HCT116 (cell line): ENCODE measurements at regions not wholly inside any gene's neighbourhood (a gene's known extent, or its start where the extent isn't known, plus 50 kb on each side); places are given as distances from the start of the nearest gene placed in this dataset.

Experiments
- ATAC-seq: fragments of 200-7000 bp; cut with Tn5 transposase; 2 replicates; pipeline ENCODE4 v1.9.1; 2020; ENCODE audit warnings: mild to moderate bottlenecking, moderate library complexity
- BruUV-seq: library from RNA; stranded (reverse); fragments of 400-500 nt; replicated peaks from 2 replicates; lab custom pipeline; 2021; lab: Mats Ljungman, UMichigan
- CTCF ChIA-PET: fragments of 300-600 bp; sonication (Branson Sonifier 250); formaldehyde crosslinking; loops from one replicate; lab custom pipeline; 2021; ENCODE audit warnings: antibody characterized with exemption; lab: Charles Lee
- POLR2A ChIA-PET: fragments of 300-600, 350-600 bp; sonication (Branson Sonifier 250); formaldehyde crosslinking; loops from one replicate; lab custom pipeline; 2021; ENCODE audit warnings: antibody characterized with exemption; lab: Charles Lee
- RAD21 ChIA-PET, 2 experiments: fragments of 300-600 bp; sonication (Branson Sonifier 250); formaldehyde crosslinking; loops; one replicate each; lab custom pipeline; 2023; ENCODE audit warnings: low total read pairs in 2 of 2; ENCODE audit not compliant: uncharacterized antibody in 2 of 2, unreplicated experiment in 2 of 2, low non-redundant PET in 1 of 2; lab: Charles Lee
- DNase-seq: peaks from one replicate; pipeline ENCODE4 v3.0.0-alpha.2; 2010; ENCODE audit warnings: low read depth, low spot score
- H2AFZ ChIP-seq: fragments of 200-600 bp; shearing (Covaris generic), sonication (generic); 2 replicates; pipeline ENCODE4 v1.6.1; 2017; ENCODE audit warnings: low read depth, mixed run types, mixed read lengths, antibody characterized with exemption, low read length; ENCODE audit not compliant: poor library complexity, severe bottlenecking
- H3K27ac ChIP-seq: 2 replicates; pipeline ENCODE4 v1.5.1; 2012; ENCODE audit warnings: low read depth, low read length
- H3K27me3 ChIP-seq: fragments of 200-600 bp; sonication (generic); 2 replicates; pipeline ENCODE4 v1.6.1; 2016; ENCODE audit warnings: mixed run types, low read length, mixed read lengths; ENCODE audit not compliant: insufficient read depth
- H3K36me3 ChIP-seq, 2 experiments: fragments of 200-500 bp in 1 of 2; fragments of 200-600 bp in 1 of 2; sonication (Bioruptor generic) in 1 of 2; sonication (generic) in 1 of 2; 2 replicates each; pipeline versions ENCODE4 v1.5.1 to v1.6.1; 2014 to 2016; ENCODE audit warnings: low read length in 2 of 2, inconsistent platforms in 1 of 2, mixed read lengths in 1 of 2, mixed run types in 1 of 2; ENCODE audit not compliant: insufficient read depth in 2 of 2, control insufficient read depth in 1 of 2
- H3K4me1 ChIP-seq, 2 experiments: fragments of 200-600 bp in 1 of 2; sonication (generic) in 1 of 2; 2 replicates each; pipeline versions ENCODE4 v1.5.1 to v1.6.1; 2012 to 2017; ENCODE audit warnings: low read length in 2 of 2, inconsistent platforms in 1 of 2, mild to moderate bottlenecking in 1 of 2, mixed read lengths in 1 of 2, mixed run types in 1 of 2, moderate library complexity in 1 of 2; ENCODE audit not compliant: insufficient read depth in 2 of 2, control insufficient read depth in 1 of 2
- H3K4me2 ChIP-seq: fragments of 200-600 bp; sonication (generic); 2 replicates; pipeline ENCODE4 v1.6.1; 2017; ENCODE audit warnings: mixed run types, low read length, mixed read lengths
- H3K4me3 ChIP-seq, 2 experiments: fragments of 200-600 bp in 1 of 2; sonication (generic) in 1 of 2; replicated peaks in 1 of 2; 2 replicates each; pipeline ENCODE4 v1.5.1; 2011 to 2016; ENCODE audit warnings: low read length in 2 of 2, control low read depth in 1 of 2, low read depth in 1 of 2, mild to moderate bottlenecking in 1 of 2, mixed read lengths in 1 of 2, mixed run types in 1 of 2
- H3K79me2 ChIP-seq: fragments of 200-600 bp; sonication (generic); 2 replicates; pipeline ENCODE4 v1.6.1; 2017; ENCODE audit warnings: mild to moderate bottlenecking, mixed run types, low read length, moderate library complexity, mixed read lengths; ENCODE audit not compliant: insufficient read depth
- H3K9ac ChIP-seq: fragments of 200-600 bp; sonication (generic); 2 replicates; pipeline ENCODE4 v1.6.1; 2016; ENCODE audit warnings: low read length, mixed read lengths
- H3K9me2 ChIP-seq: fragments of 200-600 bp; sonication (generic), shearing (Covaris generic); 2 replicates; pipeline ENCODE4 v1.6.1; 2017; ENCODE audit warnings: mixed run types, mild to moderate bottlenecking, moderate library complexity; ENCODE audit not compliant: insufficient read depth
- H3K9me3 ChIP-seq, 2 experiments: fragments of 200-500 bp in 1 of 2; fragments of 200-600 bp in 1 of 2; sonication (Bioruptor generic) in 1 of 2; sonication (generic) in 1 of 2; 2 replicates each; pipeline ENCODE4 v1.6.1; 2014 to 2017; ENCODE audit warnings: low read length in 2 of 2, mixed read lengths in 2 of 2, inconsistent platforms in 1 of 2, low read depth in 1 of 2, mild to moderate bottlenecking in 1 of 2, mixed run types in 1 of 2, moderate library complexity in 1 of 2; ENCODE audit not compliant: control insufficient read depth in 1 of 2, insufficient read depth in 1 of 2
- H4K20me1 ChIP-seq: fragments of 200-600 bp; sonication (generic), shearing (Covaris generic); 2 replicates; pipeline ENCODE4 v1.6.1; 2017; ENCODE audit warnings: mixed run types, mild to moderate bottlenecking, moderate library complexity; ENCODE audit not compliant: insufficient read depth
- CBX3 ChIP-seq: IDR thresholded peaks from 2 replicates; pipeline ENCODE4 v1.6.1; 2012; ENCODE audit warnings: low read depth
- CEBPB ChIP-seq: IDR thresholded peaks from 2 replicates; pipeline ENCODE4 v1.6.1; 2012; ENCODE audit warnings: low read depth
- CTCF ChIP-seq, 3 experiments: fragments of 200-600 bp in 1 of 3; sonication (generic) in 1 of 3; IDR thresholded peaks in 2 of 3; conservative IDR thresholded peaks in 1 of 3; 2 replicates each; pipeline ENCODE4 v1.5.1; 2012 to 2017; ENCODE audit warnings: low read depth in 2 of 3, low read length in 2 of 3, antibody characterized with exemption in 1 of 3, borderline replicate concordance in 1 of 3, control low read depth in 1 of 3, mild to moderate bottlenecking in 1 of 3, mixed read lengths in 1 of 3, mixed run types in 1 of 3, moderate library complexity in 1 of 3; ENCODE audit not compliant: insufficient read depth in 1 of 3
- EGR1 ChIP-seq: IDR thresholded peaks from 2 replicates; pipeline ENCODE4 v1.6.1; 2012; ENCODE audit warnings: low read depth
- FOSL1 ChIP-seq: IDR thresholded peaks from 2 replicates; pipeline ENCODE4 v1.6.1; 2012; ENCODE audit warnings: low read depth
- JUND ChIP-seq: IDR thresholded peaks from 2 replicates; pipeline ENCODE4 v1.6.1; 2012
- MAX ChIP-seq: IDR thresholded peaks from 2 replicates; pipeline ENCODE4 v1.6.1; 2012
- POLR2A ChIP-seq: IDR thresholded peaks from 2 replicates; pipeline ENCODE4 v1.7.0; 2011; ENCODE audit warnings: borderline replicate concordance; ENCODE audit not compliant: insufficient read depth, insufficient read length; ENCODE audit errors: extremely low read depth
- POLR2AphosphoS5 ChIP-seq: IDR thresholded peaks from 2 replicates; pipeline ENCODE4 v1.6.1; 2011; ENCODE audit warnings: mild to moderate bottlenecking, low read depth, low read length, moderate library complexity
- SP1 ChIP-seq: IDR thresholded peaks from 2 replicates; pipeline ENCODE4 v1.6.1; 2012; ENCODE audit warnings: low read depth
- TCF7L2 ChIP-seq: IDR thresholded peaks from 2 replicates; pipeline ENCODE4 v1.7.0; 2011; ENCODE audit warnings: borderline replicate concordance, inconsistent platforms; ENCODE audit not compliant: insufficient read depth, insufficient read length; ENCODE audit errors: extremely low read depth
- YY1 ChIP-seq: IDR thresholded peaks from 2 replicates; pipeline ENCODE4 v1.6.1; 2011; ENCODE audit warnings: low read length, low read depth, moderate library complexity, mild to moderate bottlenecking; ENCODE audit not compliant: insufficient replicate concordance; ENCODE audit errors: extremely low read depth
- ZBTB33 ChIP-seq: IDR thresholded peaks from 2 replicates; pipeline ENCODE4 v1.6.1; 2011; ENCODE audit warnings: mild to moderate bottlenecking, low read length, moderate library complexity; ENCODE audit not compliant: insufficient replicate concordance; ENCODE audit errors: extremely low read depth
- intact Hi-C: fragments of 100-400 bp; cut with micrococcal nuclease; formaldehyde crosslinking; loops from 2 replicates; pipeline ENCODE4 v1.10.0; 2022
- TF ChIP-seq, protein P1 (sequence below): IDR thresholded peaks from 2 replicates; pipeline ENCODE4 v1.6.1; 2012; ENCODE audit warnings: low read depth

GRCh38 chr3:80677796-80678195 lies 910.0 kb upstream of the ROBO1 start:
- TF ChIP-seq ZBTB33 (no peak), POLR2AphosphoS5 (no peak), CTCF (IDR thresholded peaks at IDR 0.05 in 2 of 3, conservative IDR thresholded peaks at IDR 0.05 in 1 of 3; ENCODE audit: borderline replicate concordance in 1 of 3, insufficient read depth in 1 of 3, low read depth in 2 of 3, low read length in 2 of 3) (no peak), FOSL1 (no peak)
- H3K79me2 ChIP-seq, result no peaks in the 10 kb centered on the region
- ChIA-PET CTCF (no interaction called here), RAD21 (no interaction called here), POLR2A (no interaction called here)
- no peak overlapping the region for H3K27ac ChIP-seq
- intact Hi-C loops, result no loop called here
- H4K20me1 ChIP-seq, result no peaks in the 10 kb centered on the region
- H3K9ac ChIP-seq, result no peak overlapping the region
- peaks cover 9 to 18% of the 10 kb centered on the region in 2 experiments; a peak in 2 of 4 replicates for H3K9me3 ChIP-seq
- H3K4me2 ChIP-seq, result no peak overlapping the region
- H3K27me3 ChIP-seq, result no peaks in the 10 kb centered on the region
- no peak for ATAC-seq
- no peak for DNase-seq
- H3K4me3 ChIP-seq, result no peak overlapping the region
- no TSS peak for BruUV-seq
- no peaks in the 10 kb centered on the region for H3K4me1 ChIP-seq
- no peaks in the 10 kb centered on the region for H3K36me3 ChIP-seq
- H3K9me2 ChIP-seq, result no peaks in the 10 kb centered on the region
- H2AFZ ChIP-seq, result no peak overlapping the region

DNA sequence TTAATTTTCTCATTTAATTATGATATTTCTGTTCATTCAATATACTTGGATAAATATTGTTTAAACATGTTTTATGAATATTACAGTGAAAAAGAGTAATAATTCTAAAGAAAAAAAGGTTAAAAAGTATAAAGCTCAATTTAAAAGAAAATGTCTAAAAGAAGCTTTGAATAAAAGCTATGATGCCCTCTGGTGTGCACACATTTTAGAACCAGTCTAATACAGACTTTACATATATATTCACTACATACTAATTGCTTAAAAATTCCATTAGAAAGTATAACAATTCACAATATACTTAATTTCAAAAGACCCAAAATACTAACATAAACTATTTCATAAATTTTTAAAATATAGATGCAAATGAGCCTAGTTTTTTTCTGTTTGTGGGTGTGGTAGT lies 909.1 kb upstream of the ROBO1 start:
- Histone ChIP-seq H3K9me3 (peaks cover 9 to 18% of the 10 kb centered on the region in 2 experiments; a peak in 2 of 4 replicates), H3K27me3 (no peaks in the 10 kb centered on the region), H3K27ac (no peak overlapping the region), H3K4me1 (no peaks in the 10 kb centered on the region), H2AFZ (no peak overlapping the region), H3K9ac (no peak overlapping the region), H3K36me3 (no peaks in the 10 kb centered on the region), H3K9me2 (no peaks in the 10 kb centered on the region), H3K4me2 (no peak overlapping the region), H3K4me3 (no peak overlapping the region), H4K20me1 (no peaks in the 10 kb centered on the region), H3K79me2 (no peaks in the 10 kb centered on the region)
- RAD21 ChIA-PET, result no interaction called here
- BruUV-seq, result no TSS peak
- intact Hi-C loops, result no loop called here
- CTCF ChIA-PET, result no interaction called here
- POLR2A ChIA-PET, result no interaction called here
- ATAC-seq, result no peak
- DNase-seq, result no peak
- TF ChIP-seq, protein P1, sequence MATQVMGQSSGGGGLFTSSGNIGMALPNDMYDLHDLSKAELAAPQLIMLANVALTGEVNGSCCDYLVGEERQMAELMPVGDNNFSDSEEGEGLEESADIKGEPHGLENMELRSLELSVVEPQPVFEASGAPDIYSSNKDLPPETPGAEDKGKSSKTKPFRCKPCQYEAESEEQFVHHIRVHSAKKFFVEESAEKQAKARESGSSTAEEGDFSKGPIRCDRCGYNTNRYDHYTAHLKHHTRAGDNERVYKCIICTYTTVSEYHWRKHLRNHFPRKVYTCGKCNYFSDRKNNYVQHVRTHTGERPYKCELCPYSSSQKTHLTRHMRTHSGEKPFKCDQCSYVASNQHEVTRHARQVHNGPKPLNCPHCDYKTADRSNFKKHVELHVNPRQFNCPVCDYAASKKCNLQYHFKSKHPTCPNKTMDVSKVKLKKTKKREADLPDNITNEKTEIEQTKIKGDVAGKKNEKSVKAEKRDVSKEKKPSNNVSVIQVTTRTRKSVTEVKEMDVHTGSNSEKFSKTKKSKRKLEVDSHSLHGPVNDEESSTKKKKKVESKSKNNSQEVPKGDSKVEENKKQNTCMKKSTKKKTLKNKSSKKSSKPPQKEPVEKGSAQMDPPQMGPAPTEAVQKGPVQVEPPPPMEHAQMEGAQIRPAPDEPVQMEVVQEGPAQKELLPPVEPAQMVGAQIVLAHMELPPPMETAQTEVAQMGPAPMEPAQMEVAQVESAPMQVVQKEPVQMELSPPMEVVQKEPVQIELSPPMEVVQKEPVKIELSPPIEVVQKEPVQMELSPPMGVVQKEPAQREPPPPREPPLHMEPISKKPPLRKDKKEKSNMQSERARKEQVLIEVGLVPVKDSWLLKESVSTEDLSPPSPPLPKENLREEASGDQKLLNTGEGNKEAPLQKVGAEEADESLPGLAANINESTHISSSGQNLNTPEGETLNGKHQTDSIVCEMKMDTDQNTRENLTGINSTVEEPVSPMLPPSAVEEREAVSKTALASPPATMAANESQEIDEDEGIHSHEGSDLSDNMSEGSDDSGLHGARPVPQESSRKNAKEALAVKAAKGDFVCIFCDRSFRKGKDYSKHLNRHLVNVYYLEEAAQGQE, result no peak
- TF ChIP-seq JUND, result no peak
- no peak for TF ChIP-seq SP1
- TF ChIP-seq YY1, result no peak
- TF ChIP-seq CEBPB, result no peak
- TF ChIP-seq EGR1, result no peak
- TF ChIP-seq MAX, result no peak
- TF ChIP-seq TCF7L2, result no peak
- no peak for TF ChIP-seq CBX3
- TF ChIP-seq POLR2A, result no peak
